MM.1S (cell line): ENCODE measurements at regions not wholly inside any gene's neighbourhood (a gene's known extent, or its start where the extent isn't known, plus 50 kb on each side); places are given as distances from the start of the nearest gene placed in this dataset.

Source experiments
- DNase-seq: peaks from one replicate; pipeline ENCODE4 v3.0.0-alpha.2; 2015
- H2AFZ ChIP-seq: fragments of 300-600 bp; sonication (generic); 2 replicates; pipeline ENCODE4 v1.6.0; 2016; ENCODE audit warnings: antibody characterized with exemption, low read length
- H3F3A ChIP-seq: fragments of 300-600 bp; sonication (generic); 2 replicates; pipeline ENCODE4 v1.6.1; 2016; ENCODE audit warnings: mild to moderate bottlenecking, antibody characterized with exemption, low read length, moderate library complexity, mixed read lengths; ENCODE audit not compliant: insufficient read depth
- H3K27ac ChIP-seq: fragments of 300-600 bp; sonication (generic); 2 replicates; pipeline ENCODE4 v1.5.1; 2016; ENCODE audit warnings: mild to moderate bottlenecking, low read length
- H3K27me3 ChIP-seq: fragments of 300-600 bp; sonication (generic); replicated peaks from 2 replicates; pipeline ENCODE4 v1.6.0; 2016; ENCODE audit warnings: low read length; ENCODE audit not compliant: insufficient read depth
- H3K36me3 ChIP-seq: fragments of 300-600 bp; sonication (generic); replicated peaks from 2 replicates; pipeline ENCODE4 v1.6.1; 2016; ENCODE audit warnings: mild to moderate bottlenecking, low read length, mixed read lengths; ENCODE audit not compliant: insufficient read depth
- H3K4me1 ChIP-seq: fragments of 300-600 bp; sonication (generic); 2 replicates; pipeline ENCODE4 v1.6.1; 2016; ENCODE audit warnings: low read length, mixed read lengths
- H3K4me2 ChIP-seq: fragments of 300-600 bp; sonication (generic); 2 replicates; pipeline ENCODE4 v1.6.0; 2016; ENCODE audit warnings: low read depth, low read length
- H3K4me3 ChIP-seq: fragments of 300-600 bp; sonication (generic); 2 replicates; pipeline ENCODE4 v1.5.1; 2016; ENCODE audit warnings: low read length, mixed read lengths
- H3K79me2 ChIP-seq: fragments of 300-600 bp; sonication (generic); 2 replicates; pipeline ENCODE4 v1.6.1; 2016; ENCODE audit warnings: mixed run types, low read length, mixed read lengths
- H3K9ac ChIP-seq: fragments of 300-600 bp; sonication (generic); 2 replicates; pipeline ENCODE4 v1.6.1; 2016; ENCODE audit warnings: low read length, mixed read lengths
- H3K9me2 ChIP-seq: fragments of 300-600 bp; sonication (generic); replicated peaks from 2 replicates; pipeline ENCODE4 v1.6.1; 2016; ENCODE audit warnings: mild to moderate bottlenecking, low read length, mixed read lengths; ENCODE audit not compliant: insufficient read depth
- H3K9me3 ChIP-seq: fragments of 300-600 bp; sonication (generic); replicated peaks from 2 replicates; pipeline ENCODE4 v1.6.1; 2016; ENCODE audit warnings: mild to moderate bottlenecking, low read length, mixed read lengths; ENCODE audit not compliant: insufficient read depth
- H4K20me1 ChIP-seq: fragments of 300-600 bp; sonication (generic); 2 replicates; pipeline ENCODE4 v1.6.1; 2016; ENCODE audit warnings: mild to moderate bottlenecking, low read length, moderate library complexity, mixed read lengths; ENCODE audit not compliant: insufficient read depth
- EZH2 ChIP-seq: fragments of 300-600 bp; sonication (generic); optimal IDR thresholded peaks from 2 replicates; pipeline ENCODE3; 2017; ENCODE audit warnings: low read depth, mild to moderate bottlenecking, antibody characterized with exemption, low read length, mixed read lengths
- EZH2phosphoT487 ChIP-seq: fragments of 300-600 bp; sonication (generic); IDR thresholded peaks from 2 replicates; pipeline ENCODE4 v1.6.1; 2018; ENCODE audit warnings: antibody characterized with exemption, low read length
- TF ChIP-seq, protein P1 (sequence below): fragments of 300-600 bp; sonication (generic); IDR thresholded peaks from 2 replicates; pipeline ENCODE4 v1.5.1; 2016; ENCODE audit warnings: antibody characterized with exemption, low read length, mixed read lengths

DNA sequence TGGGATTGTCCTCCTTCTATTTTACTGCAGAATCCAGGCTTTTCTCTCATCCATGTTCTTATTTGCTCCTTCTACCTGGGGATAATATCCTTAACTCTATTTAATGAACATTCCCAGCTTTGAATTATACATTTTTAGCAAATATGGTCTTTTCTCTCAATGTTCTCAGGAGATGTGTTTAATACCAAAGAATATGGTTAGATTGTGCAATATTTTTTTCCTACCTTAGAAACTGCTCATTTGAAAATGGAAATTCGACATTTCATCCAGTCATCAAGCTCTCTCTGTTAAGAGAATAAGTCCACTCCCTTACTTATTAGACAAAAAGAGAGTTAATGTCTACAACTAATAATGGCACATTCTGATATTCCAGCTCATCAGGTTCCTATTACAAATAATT is 160.4 kb upstream of the GULP1 start:
- Histone ChIP-seq H3K27ac (no peak overlapping the region), H3K4me2 (no peak overlapping the region)
- TF ChIP-seq EZH2 (no peak), EZH2phosphoT487 (no peak)
- TF ChIP-seq, protein P1, sequence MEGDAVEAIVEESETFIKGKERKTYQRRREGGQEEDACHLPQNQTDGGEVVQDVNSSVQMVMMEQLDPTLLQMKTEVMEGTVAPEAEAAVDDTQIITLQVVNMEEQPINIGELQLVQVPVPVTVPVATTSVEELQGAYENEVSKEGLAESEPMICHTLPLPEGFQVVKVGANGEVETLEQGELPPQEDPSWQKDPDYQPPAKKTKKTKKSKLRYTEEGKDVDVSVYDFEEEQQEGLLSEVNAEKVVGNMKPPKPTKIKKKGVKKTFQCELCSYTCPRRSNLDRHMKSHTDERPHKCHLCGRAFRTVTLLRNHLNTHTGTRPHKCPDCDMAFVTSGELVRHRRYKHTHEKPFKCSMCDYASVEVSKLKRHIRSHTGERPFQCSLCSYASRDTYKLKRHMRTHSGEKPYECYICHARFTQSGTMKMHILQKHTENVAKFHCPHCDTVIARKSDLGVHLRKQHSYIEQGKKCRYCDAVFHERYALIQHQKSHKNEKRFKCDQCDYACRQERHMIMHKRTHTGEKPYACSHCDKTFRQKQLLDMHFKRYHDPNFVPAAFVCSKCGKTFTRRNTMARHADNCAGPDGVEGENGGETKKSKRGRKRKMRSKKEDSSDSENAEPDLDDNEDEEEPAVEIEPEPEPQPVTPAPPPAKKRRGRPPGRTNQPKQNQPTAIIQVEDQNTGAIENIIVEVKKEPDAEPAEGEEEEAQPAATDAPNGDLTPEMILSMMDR: no peak

DNA sequence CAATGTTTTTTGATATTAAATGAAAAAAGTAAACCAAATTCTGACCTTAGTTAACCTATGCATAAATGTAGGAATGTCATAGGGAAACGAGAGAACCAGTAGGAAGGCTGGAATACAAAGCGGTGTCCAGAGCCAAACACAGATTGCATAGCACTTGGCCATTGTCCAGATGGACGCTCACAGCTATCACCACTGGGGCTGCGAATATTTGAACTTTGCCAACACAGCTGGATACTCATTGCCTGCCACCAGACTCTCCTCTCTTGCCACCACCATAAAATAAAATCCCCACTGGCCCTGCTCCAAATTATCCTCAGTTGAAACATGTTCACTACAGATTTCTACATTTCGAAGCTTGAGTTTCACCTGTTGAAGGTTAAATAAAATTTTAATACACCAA is 159.3 kb upstream of the GULP1 start:
- Histone ChIP-seq H3K27ac (no peak overlapping the region), H3K36me3 (no peaks in the 10 kb centered on the region), H3K4me1 (no peaks in the 10 kb centered on the region), H3K9ac (no peak overlapping the region), H3K27me3 (no peaks in the 10 kb centered on the region), H4K20me1 (no peaks in the 10 kb centered on the region), H3K79me2 (no peaks in the 10 kb centered on the region), H3K4me3 (no peak overlapping the region), H3K4me2 (no peak overlapping the region), H3K9me3 (no peaks in the 10 kb centered on the region), H2AFZ (no peak overlapping the region), H3K9me2 (no peaks in the 10 kb centered on the region), H3F3A (no peaks in the 10 kb centered on the region)
- DNase-seq: no peak
- TF ChIP-seq, protein P1: no peak
- TF ChIP-seq EZH2 (no peak), EZH2phosphoT487 (no peak)

More for the DNA sequence above, 160.4 kb upstream of the GULP1 start:
- no peaks in the 10 kb centered on the region for H3K36me3 ChIP-seq
- H3K9ac ChIP-seq: no peak overlapping the region
- H4K20me1 ChIP-seq: no peaks in the 10 kb centered on the region
- no peaks in the 10 kb centered on the region for H3K9me2 ChIP-seq
- H2AFZ ChIP-seq: no peak overlapping the region
- DNase-seq: no peak
- no peak overlapping the region for H3K4me3 ChIP-seq
- no peaks in the 10 kb centered on the region for H3K4me1 ChIP-seq
- no peaks in the 10 kb centered on the region for H3K27me3 ChIP-seq
- H3K79me2 ChIP-seq: no peaks in the 10 kb centered on the region
- H3F3A ChIP-seq: no peaks in the 10 kb centered on the region
- no peaks in the 10 kb centered on the region for H3K9me3 ChIP-seq

DNA sequence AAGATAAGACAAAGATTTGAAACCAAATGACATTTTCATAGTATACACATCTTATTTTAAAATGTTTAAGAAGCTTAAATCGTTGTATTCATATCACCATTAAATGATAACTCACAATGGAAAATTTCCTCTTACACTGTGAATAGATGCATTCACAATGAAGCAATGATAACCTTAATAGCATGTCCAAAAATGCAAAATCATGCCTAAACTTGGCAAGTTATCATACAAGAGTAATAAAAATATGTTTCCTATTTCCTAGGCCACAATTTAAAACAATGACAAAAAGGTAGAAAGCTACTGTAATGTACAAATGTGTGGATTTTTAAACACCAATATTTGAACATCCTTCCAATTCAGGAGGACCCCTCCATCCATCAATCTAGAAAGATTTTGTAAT is 157.4 kb upstream of the GULP1 start:
- no peaks in the 10 kb centered on the region for H3K4me1 ChIP-seq
- H3K27ac ChIP-seq: no peak overlapping the region
- H3K79me2 ChIP-seq: no peaks in the 10 kb centered on the region
- H3K27me3 ChIP-seq: no peaks in the 10 kb centered on the region
- no peak overlapping the region for H3K9ac ChIP-seq
- H4K20me1 ChIP-seq: no peaks in the 10 kb centered on the region
- no peaks in the 10 kb centered on the region for H3K9me3 ChIP-seq
- H3F3A ChIP-seq: peaks cover 5% of the 10 kb centered on the region; the same call in 1 of the 2 replicates
- TF ChIP-seq EZH2phosphoT487: no peak
- no peak for TF ChIP-seq EZH2
- TF ChIP-seq, protein P1: no peak
- no peaks in the 10 kb centered on the region for H3K36me3 ChIP-seq
- no peak overlapping the region for H3K4me3 ChIP-seq
- H2AFZ ChIP-seq: no peak overlapping the region
- H3K4me2 ChIP-seq: no peak overlapping the region
- no peak for DNase-seq
- H3K9me2 ChIP-seq: no peaks in the 10 kb centered on the region
